ENCODE measurements at regions not wholly inside any gene's neighbourhood (a gene's known extent, or its start where the extent isn't known, plus 50 kb on each side); places are given as distances from the start of the nearest gene placed in this dataset.
"Not testable (repeated sequence)": the region's sequence is repeated elsewhere in the genome, so short reads cannot be mapped to it uniquely, and the experiment has no call there.

- no peak for DNase-seq
- ATAC-seq, result no peak
These were observed 71.6 kb upstream of the LYZL1 start for GRCh38 chr10:29217292-29217738.

DNA sequence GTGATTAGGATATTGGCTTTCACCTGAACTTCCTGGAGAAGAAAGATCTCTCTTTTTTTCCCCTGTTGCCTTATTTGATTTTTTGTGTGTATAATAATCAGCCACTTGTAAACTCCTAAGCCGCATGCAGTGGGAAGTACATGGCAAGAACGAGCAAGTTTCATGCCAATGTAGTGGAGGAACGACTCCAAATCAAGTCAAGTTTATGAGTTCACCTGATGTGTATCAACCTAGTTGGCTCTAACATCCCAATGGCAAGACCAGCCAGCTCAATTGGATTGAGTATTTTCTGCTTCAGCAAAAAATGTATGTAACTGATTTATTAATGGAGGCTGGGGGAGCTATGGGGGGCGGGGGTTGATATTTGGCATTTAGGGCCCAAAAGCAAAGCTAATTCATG is 65.5 kb upstream of the LYZL1 start:
- DNase-seq, result no peak
- no peak for ATAC-seq

DNA sequence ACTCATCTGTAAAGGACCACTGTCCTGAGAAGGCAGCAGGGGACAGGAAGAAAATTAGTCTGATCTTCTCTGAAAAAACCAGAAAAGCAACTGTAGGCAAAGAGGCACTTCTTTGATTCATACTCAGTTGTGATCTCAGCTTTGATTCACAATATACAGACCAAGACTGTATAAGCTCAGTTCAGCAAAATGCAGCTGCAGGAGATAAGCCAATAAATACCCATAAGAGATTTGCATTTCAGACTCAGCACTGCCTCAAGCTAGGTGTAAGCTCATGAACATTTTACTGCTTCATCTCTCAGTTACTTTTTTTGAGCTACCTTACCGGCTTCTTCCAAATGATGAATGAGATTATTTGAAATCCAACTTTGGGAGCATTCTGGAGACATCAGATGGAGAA is 64.2 kb upstream of the LYZL1 start:
- DNase-seq (no peak), ATAC-seq (no peak)

DNA sequence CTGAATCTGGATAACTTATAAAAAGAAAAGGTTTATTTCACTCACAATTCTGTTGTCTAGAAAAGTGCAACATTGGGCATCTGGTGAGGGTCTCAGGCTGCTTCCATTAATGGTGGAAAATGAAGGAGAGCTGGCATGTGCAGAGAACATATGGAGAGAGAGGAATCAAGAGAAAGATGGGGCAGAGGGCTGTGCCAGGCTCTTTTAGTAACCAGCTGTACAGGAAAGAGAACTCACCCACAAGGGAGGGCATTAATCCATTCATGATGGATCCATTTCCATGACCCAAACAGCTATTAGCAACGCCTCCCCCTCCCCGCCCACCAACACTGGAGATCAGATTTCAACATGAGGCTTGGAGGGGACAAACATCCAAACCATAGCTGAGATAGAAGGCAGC is 61.7 kb upstream of the LYZL1 start:
- DNase-seq (no peak), ATAC-seq (no peak)

DNA sequence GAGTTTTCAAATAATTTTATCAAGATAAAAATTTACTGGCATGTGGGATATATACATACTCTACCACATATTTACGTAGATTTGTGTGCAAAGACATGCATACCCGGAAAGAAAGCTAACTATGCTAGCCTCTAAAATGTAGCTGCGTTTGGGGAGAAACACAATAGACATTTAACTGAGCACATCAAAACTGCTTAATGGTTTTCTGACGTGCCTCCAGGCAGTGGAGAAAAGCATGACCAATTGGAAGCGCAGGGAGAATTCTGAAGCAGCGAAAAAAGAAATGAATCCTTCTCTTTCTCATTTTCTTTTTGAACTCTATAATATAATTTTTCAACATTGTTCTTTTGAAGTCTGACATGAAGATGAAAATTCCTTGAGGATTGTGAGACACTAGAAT is 60.3 kb upstream of the LYZL1 start:
- ATAC-seq, result no peak
- DNase-seq, result no peak

GRCh38 chr10:29229258-29229705 is 59.6 kb upstream of the LYZL1 start:
- no peak for ATAC-seq
- no peak for DNase-seq

- not testable (repeated sequence) for DNase-seq, ATAC-seq
These were observed 52.0 kb upstream of the LYZL1 start for GRCh38 chr10:29236910-29237309.

- no peak for ATAC-seq
- DNase-seq, result no peak
These were observed 51.1 kb upstream of the LYZL1 start for GRCh38 chr10:29237786-29238185.

DNA sequence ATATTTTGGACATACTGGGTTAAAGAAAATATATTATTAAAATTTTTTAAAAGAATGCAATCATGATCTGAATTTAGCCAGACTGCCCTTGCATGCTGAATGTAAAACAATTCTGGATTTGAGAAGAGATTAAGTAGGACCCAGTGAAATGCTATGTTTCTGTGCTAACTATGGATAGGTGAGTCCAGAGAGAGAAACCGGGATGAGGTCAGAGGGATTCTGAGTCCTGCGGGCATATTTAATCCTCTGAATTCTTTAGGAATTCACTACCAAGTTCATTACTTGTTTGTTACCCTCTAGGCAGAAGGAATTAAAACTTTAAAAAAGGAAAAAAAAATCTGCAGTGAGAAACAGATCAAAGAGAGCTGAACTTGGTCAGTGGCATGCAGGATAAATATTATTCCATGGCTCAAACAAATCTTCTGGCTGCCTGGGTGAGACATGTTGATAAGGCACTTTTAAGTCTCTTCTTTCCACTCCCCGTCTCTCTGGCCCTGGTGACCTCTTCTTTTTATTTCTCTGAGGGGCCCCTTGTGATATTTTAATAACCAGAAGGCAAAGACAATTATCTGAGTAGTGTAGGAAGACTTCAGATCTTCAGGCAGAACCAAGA is 50.2 kb upstream of the LYZL1 start:
- DNase-seq, result no peak
- ATAC-seq, result no peak

Data from stimulated activated naive CD8-positive, alpha-beta T cell treated with anti-CD3 and anti-CD28 coated beads, Interleukin-15, Interleukin-2, amounts not matched to agents 100 U/mL and 50 U/mL, for 24 hours (primary cell).